ENCODE measurements at regions not wholly inside any gene's neighbourhood (a gene's known extent, or its start where the extent isn't known, plus 50 kb on each side); places are given as distances from the start of the nearest gene placed in this dataset.
"Not testable (repeated sequence)": the region's sequence is repeated elsewhere in the genome, so short reads cannot be mapped to it uniquely, and the experiment has no call there.

- DNase-seq = no peak
Observed at GRCh38 chr5:130436430-130436829, 532.2 kb downstream of the CHSY3 start.

- DNase-seq = no peak
Observed at GRCh38 chr5:130427222-130427955, 523.1 kb downstream of the CHSY3 start.

- no peak for DNase-seq
Observed at GRCh38 chr5:130425424-130425823, 521.2 kb downstream of the CHSY3 start.

- no peak for DNase-seq
Observed at GRCh38 chr5:130424341-130424740, 520.1 kb downstream of the CHSY3 start.

GRCh38 chr5:130402906-130403305 is 498.6 kb downstream of the CHSY3 start:
- DNase-seq = no peak

GRCh38 chr5:130400091-130400490 is 495.8 kb downstream of the CHSY3 start:
- DNase-seq = no peak

- DNase-seq = no peak
Observed at GRCh38 chr5:130398825-130399224, 494.6 kb downstream of the CHSY3 start.

GRCh38 chr5:130397727-130398126 is 493.5 kb downstream of the CHSY3 start:
- DNase-seq = not testable (repeated sequence)

- DNase-seq = no peak
Observed at GRCh38 chr5:130397132-130397531, 492.9 kb downstream of the CHSY3 start.

GRCh38 chr5:130391727-130392264 is 487.5 kb downstream of the CHSY3 start:
- DNase-seq = not testable (repeated sequence)

GRCh38 chr5:130386155-130386554 is 481.9 kb downstream of the CHSY3 start:
- no peak for DNase-seq

- no peak for DNase-seq
Observed at GRCh38 chr5:130385656-130386055, 481.4 kb downstream of the CHSY3 start.

GRCh38 chr5:130365956-130366355 is 461.7 kb downstream of the CHSY3 start:
- no peak for DNase-seq

- no peak for DNase-seq
Observed at GRCh38 chr5:130350131-130350530, 445.9 kb downstream of the CHSY3 start.

- DNase-seq = no peak
Observed at GRCh38 chr5:130337179-130337888, 433.1 kb downstream of the CHSY3 start.

- DNase-seq = no peak
Observed at GRCh38 chr5:130335117-130335516, 430.9 kb downstream of the CHSY3 start.

- DNase-seq = no peak
Observed at GRCh38 chr5:130333089-130333488, 428.8 kb downstream of the CHSY3 start.

- DNase-seq = no peak
Observed at GRCh38 chr5:130331332-130331731, 427.1 kb downstream of the CHSY3 start.

GRCh38 chr5:130324953-130325671 is 420.8 kb downstream of the CHSY3 start:
- no peak for DNase-seq

- DNase-seq = no peak
Observed at GRCh38 chr5:130323804-130324454, 419.7 kb downstream of the CHSY3 start.

GRCh38 chr5:130321931-130322330 is 417.7 kb downstream of the CHSY3 start:
- no peak for DNase-seq

- DNase-seq = no peak
Observed at GRCh38 chr5:130316971-130317680, 412.9 kb downstream of the CHSY3 start.
